Liver (tissue), 8 donors: ENCODE measurements at regions not wholly inside any gene's neighbourhood (a gene's known extent, or its start where the extent isn't known, plus 50 kb on each side); places are given as distances from the start of the nearest gene placed in this dataset.

Experiments used
- DNase-seq: peaks from one replicate; pipeline ENCODE4 v3.0.0-alpha.2; 2017; ENCODE audit warnings: low spot score
- H3K27ac ChIP-seq, 2 donors: one replicate each; pipeline ENCODE4 v1.7.0; 2013; ENCODE audit warnings: inconsistent platforms in 2 of 2, low read length in 2 of 2, control low read depth in 1 of 2, low read depth in 1 of 2, mild to moderate bottlenecking in 1 of 2
- H3K27me3 ChIP-seq, 4 donors: one replicate each; pipeline versions ENCODE4 v1.6.1 to v1.7.0; 2013; ENCODE audit warnings: low read length in 3 of 4, inconsistent platforms in 1 of 4, mild to moderate bottlenecking in 1 of 4, moderate library complexity in 1 of 4; ENCODE audit not compliant: control insufficient read depth in 4 of 4, insufficient read depth in 4 of 4
- H3K36me3 ChIP-seq, 4 donors: one replicate each; pipeline versions ENCODE4 v1.6.1 to v1.7.0; 2013; ENCODE audit warnings: low read length in 3 of 4, mild to moderate bottlenecking in 3 of 4, low read depth in 1 of 4, moderate library complexity in 1 of 4; ENCODE audit not compliant: control insufficient read depth in 4 of 4, insufficient read depth in 3 of 4
- H3K4me1 ChIP-seq, 4 donors: one replicate each; pipeline versions ENCODE4 v1.6.1 to v1.7.0; 2013; ENCODE audit warnings: low read length in 3 of 4, mild to moderate bottlenecking in 3 of 4, moderate library complexity in 1 of 4; ENCODE audit not compliant: control insufficient read depth in 4 of 4, insufficient read depth in 4 of 4
- H3K4me3 ChIP-seq, 3 donors: one replicate each; pipeline versions ENCODE4 v1.6.1 to v1.7.0; 2013; ENCODE audit warnings: low read length in 3 of 3, control low read depth in 1 of 3, low read depth in 1 of 3, mild to moderate bottlenecking in 1 of 3
- H3K9ac ChIP-seq, 2 donors: one replicate each; pipeline ENCODE4 v1.7.0; 2013; ENCODE audit warnings: low read length in 2 of 2, mild to moderate bottlenecking in 2 of 2, moderate library complexity in 2 of 2, control low read depth in 1 of 2, low read depth in 1 of 2
- H3K9me3 ChIP-seq, 4 donors: one replicate each; pipeline versions ENCODE4 v1.6.1 to v1.7.0; 2013; ENCODE audit warnings: low read length in 3 of 4; ENCODE audit not compliant: control insufficient read depth in 4 of 4
- ATF3 ChIP-seq: IDR thresholded peaks from 2 replicates; pipeline ENCODE4 v1.6.1; 2016; ENCODE audit warnings: antibody characterized with exemption
- CTCF ChIP-seq: fragments of 150-350 bp; IDR thresholded peaks from 2 replicates; pipeline ENCODE4 v1.5.1; 2017; ENCODE audit warnings: improper control_type of control experiment, low read depth, low read length; ENCODE audit not compliant: missing input control
- EGR1 ChIP-seq, 2 donors: IDR thresholded peaks; 2 replicates each; pipeline ENCODE4 v1.6.1; 2016 to 2018; ENCODE audit warnings: antibody characterized with exemption in 2 of 2, low read depth in 2 of 2
- FOXA1 ChIP-seq: IDR thresholded peaks from 2 replicates; pipeline ENCODE4 v1.6.1; 2016; ENCODE audit warnings: antibody characterized with exemption
- FOXA2 ChIP-seq: IDR thresholded peaks from 2 replicates; pipeline ENCODE4 v1.6.1; 2016; ENCODE audit warnings: antibody characterized with exemption
- GABPA ChIP-seq, 2 donors: IDR thresholded peaks in 1 of 2; conservative IDR thresholded peaks in 1 of 2; 2 replicates each; pipeline ENCODE4 v1.6.1; 2016; ENCODE audit warnings: antibody characterized with exemption in 2 of 2, mild to moderate bottlenecking in 1 of 2, moderate library complexity in 1 of 2
- HNF4A ChIP-seq, 2 donors: conservative IDR thresholded peaks; 2 replicates each; pipeline ENCODE4 v1.6.1; 2016; ENCODE audit warnings: antibody characterized with exemption in 2 of 2, mild to moderate bottlenecking in 2 of 2
- HNF4G ChIP-seq: IDR thresholded peaks from 2 replicates; pipeline ENCODE4 v1.6.1; 2016; ENCODE audit warnings: antibody characterized with exemption
- JUND ChIP-seq, 2 donors: IDR thresholded peaks; 2 replicates each; pipeline ENCODE4 v1.6.1; 2016; ENCODE audit warnings: antibody characterized with exemption in 2 of 2
- NR2F2 ChIP-seq: IDR thresholded peaks from 2 replicates; pipeline ENCODE4 v1.6.1; 2016; ENCODE audit warnings: antibody characterized with exemption
- RAD21 ChIP-seq, 2 donors: IDR thresholded peaks; 2 replicates each; pipeline ENCODE4 v1.6.1; 2016; ENCODE audit warnings: antibody characterized with exemption in 2 of 2, mild to moderate bottlenecking in 2 of 2
- REST ChIP-seq: IDR thresholded peaks from 2 replicates; pipeline ENCODE4 v1.6.1; 2016; ENCODE audit warnings: antibody characterized with exemption, mild to moderate bottlenecking
- RXRA ChIP-seq, 2 donors: IDR thresholded peaks; 2 replicates each; pipeline ENCODE4 v1.6.1; 2017 to 2018; ENCODE audit warnings: antibody characterized with exemption in 2 of 2, mild to moderate bottlenecking in 1 of 2
- SP1 ChIP-seq: IDR thresholded peaks from 2 replicates; pipeline ENCODE4 v1.6.1; 2018; ENCODE audit warnings: antibody characterized with exemption, mild to moderate bottlenecking
- TAF1 ChIP-seq: conservative IDR thresholded peaks from 2 replicates; pipeline ENCODE4 v1.6.1; 2016; ENCODE audit warnings: antibody characterized with exemption, mild to moderate bottlenecking
- YY1 ChIP-seq: IDR thresholded peaks from 2 replicates; pipeline ENCODE4 v1.6.1; 2016; ENCODE audit warnings: antibody characterized with exemption, mild to moderate bottlenecking
- WGBS: extraction: QIAGEN DNeasy Blood & Tissue Kit; methylation state at CpG from one replicate; pipeline ENCODE4 v1.1.7; 2013; 5-methylcytosine and 5-hydroxymethylcytosine counted together
- TF ChIP-seq, protein P1 (sequence below): IDR thresholded peaks from 2 replicates; pipeline ENCODE4 v1.6.1; 2016; ENCODE audit warnings: antibody characterized with exemption
- TF ChIP-seq, protein P2 (sequence below): IDR thresholded peaks from 2 replicates; pipeline ENCODE4 v1.6.1; 2016; ENCODE audit warnings: antibody characterized with exemption
- donor health status: healthy.
- donor health status: healthy.
- donor health status: healthy.
- donor health status: healthy.
- donor health status: healthy.

DNA sequence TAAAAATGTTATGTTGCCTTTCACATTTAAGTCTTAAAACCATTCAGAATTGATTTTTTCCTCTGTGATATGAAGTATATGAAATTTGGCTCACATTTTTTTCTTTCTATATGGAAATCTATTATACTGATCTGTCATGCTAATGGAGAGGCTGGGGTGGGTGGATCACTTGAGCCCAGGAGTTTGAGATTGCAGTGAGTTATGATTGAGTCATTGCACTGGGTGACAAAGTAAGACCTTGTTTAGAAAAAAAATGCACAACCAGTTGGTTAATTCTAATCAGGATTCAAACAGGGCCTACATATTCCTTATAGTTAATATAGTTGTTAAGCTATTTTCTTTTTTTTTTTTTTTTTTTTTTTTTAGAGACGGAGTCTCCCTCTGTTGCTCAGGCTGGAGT, 230.5 kb downstream of the MFSD1 start:
- H3K27ac ChIP-seq = no peak overlapping the region
- TF ChIP-seq REST (no peak), FOXA2 (no peak), YY1 (no peak), TAF1 (no peak), RXRA (IDR thresholded peaks at IDR 0.05) (no peak), CTCF (no peak), EGR1 (IDR thresholded peaks at IDR 0.05; ENCODE audit: low read depth in 2 of 2) (no peak), JUND (IDR thresholded peaks at IDR 0.05) (no peak), ATF3 (no peak)
- TF ChIP-seq, protein P1, sequence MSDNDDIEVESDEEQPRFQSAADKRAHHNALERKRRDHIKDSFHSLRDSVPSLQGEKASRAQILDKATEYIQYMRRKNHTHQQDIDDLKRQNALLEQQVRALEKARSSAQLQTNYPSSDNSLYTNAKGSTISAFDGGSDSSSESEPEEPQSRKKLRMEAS = no peak
- TF ChIP-seq, protein P2, sequence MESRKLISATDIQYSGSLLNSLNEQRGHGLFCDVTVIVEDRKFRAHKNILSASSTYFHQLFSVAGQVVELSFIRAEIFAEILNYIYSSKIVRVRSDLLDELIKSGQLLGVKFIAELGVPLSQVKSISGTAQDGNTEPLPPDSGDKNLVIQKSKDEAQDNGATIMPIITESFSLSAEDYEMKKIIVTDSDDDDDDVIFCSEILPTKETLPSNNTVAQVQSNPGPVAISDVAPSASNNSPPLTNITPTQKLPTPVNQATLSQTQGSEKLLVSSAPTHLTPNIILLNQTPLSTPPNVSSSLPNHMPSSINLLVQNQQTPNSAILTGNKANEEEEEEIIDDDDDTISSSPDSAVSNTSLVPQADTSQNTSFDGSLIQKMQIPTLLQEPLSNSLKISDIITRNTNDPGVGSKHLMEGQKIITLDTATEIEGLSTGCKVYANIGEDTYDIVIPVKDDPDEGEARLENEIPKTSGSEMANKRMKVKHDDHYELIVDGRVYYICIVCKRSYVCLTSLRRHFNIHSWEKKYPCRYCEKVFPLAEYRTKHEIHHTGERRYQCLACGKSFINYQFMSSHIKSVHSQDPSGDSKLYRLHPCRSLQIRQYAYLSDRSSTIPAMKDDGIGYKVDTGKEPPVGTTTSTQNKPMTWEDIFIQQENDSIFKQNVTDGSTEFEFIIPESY = no peak
- WGBS = 89% methylated on average over 1 of the region's 1 CpG
- H3K36me3 ChIP-seq = no peaks in the 10 kb centered on the region
- H3K27me3 ChIP-seq = peaks cover 0 to 2% (median 0%) of the 10 kb centered on the region in 4 donors
- H3K9me3 ChIP-seq = no peaks in the 10 kb centered on the region
- no peaks in the 10 kb centered on the region for H3K4me1 ChIP-seq
- H3K9ac ChIP-seq = no peak overlapping the region
- H3K4me3 ChIP-seq = no peak overlapping the region
- no peak for DNase-seq

GRCh38 chr3:159038405-159038804, 236.6 kb downstream of the MFSD1 start:
- Histone ChIP-seq H3K4me3 (no peak overlapping the region), H3K27me3 (peaks cover 0 to 8% (median 1%) of the 10 kb centered on the region in 4 donors), H3K4me1 (no peaks in the 10 kb centered on the region), H3K36me3 (no peaks in the 10 kb centered on the region), H3K27ac (no peak overlapping the region), H3K9me3 (no peaks in the 10 kb centered on the region), H3K9ac (no peak overlapping the region)
- WGBS = 32% methylated on average over 2 of the region's 2 CpGs
- DNase-seq = no peak
- TF ChIP-seq CTCF (no peak), HNF4G (no peak), GABPA (IDR thresholded peaks at IDR 0.05 in 1 of 2, conservative IDR thresholded peaks at IDR 0.05 in 1 of 2) (no peak), HNF4A (conservative IDR thresholded peaks at IDR 0.05) (no peak), RAD21 (IDR thresholded peaks at IDR 0.05) (no peak), NR2F2 (no peak), YY1 (no peak), RXRA (IDR thresholded peaks at IDR 0.05) (no peak), JUND (IDR thresholded peaks at IDR 0.05) (no peak), SP1 (no peak), TAF1 (no peak), FOXA1 (no peak), EGR1 (IDR thresholded peaks at IDR 0.05; ENCODE audit: low read depth in 2 of 2) (no peak)
- TF ChIP-seq, protein P2 = no peak
- TF ChIP-seq, protein P1 = no peak
